GM18519 (cell line): ENCODE measurements at regions not wholly inside any gene's neighbourhood (a gene's known extent, or its start where the extent isn't known, plus 50 kb on each side); places are given as distances from the start of the nearest gene placed in this dataset.
"Not testable (repeated sequence)": the region's sequence is repeated elsewhere in the genome, so short reads cannot be mapped to it uniquely, and the experiment has no call there.

Experiments used
- ATAC-seq: cut with Tn5 transposase; IDR thresholded peaks from one replicate; pipeline ENCODE4 v1.9.1; 2021; ENCODE audit warnings: mild to moderate bottlenecking, moderate library complexity; ENCODE audit not compliant: unreplicated experiment, low FRiP score

DNA sequence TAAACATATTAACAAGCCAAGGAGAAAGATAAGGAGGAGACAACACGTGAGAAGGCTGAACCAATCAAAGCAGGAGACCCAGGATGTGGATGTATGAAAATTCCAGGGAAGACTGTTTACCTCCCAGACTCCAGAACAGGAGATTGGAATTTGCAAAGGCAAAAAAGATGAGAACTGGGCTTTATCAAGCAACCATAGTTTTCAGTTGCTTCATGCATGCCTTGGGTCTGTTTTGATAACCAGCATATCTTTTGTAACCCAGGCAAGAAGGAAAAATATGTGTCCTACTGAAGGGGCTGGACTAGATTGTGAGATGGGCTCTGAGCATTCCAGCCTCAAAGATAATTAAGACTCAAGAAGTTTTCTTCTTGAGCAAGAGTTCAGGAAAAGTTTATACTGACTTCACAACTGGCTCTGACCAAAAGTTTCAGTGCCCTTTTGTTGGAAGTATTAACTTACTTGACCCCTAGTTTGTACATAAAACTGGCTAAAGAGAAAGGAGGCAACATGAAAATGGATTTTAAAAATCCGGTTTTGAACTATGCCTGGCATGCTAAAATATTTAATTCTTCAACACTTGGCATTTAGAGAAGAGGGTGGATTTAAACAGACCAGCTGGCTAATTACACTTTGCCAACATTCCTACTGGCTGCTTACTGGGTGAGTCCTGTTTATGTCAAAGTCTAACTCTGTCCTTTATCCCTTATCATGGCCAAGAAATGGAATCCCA, 79.3 kb upstream of the CD28 start:
- no peak for ATAC-seq

DNA sequence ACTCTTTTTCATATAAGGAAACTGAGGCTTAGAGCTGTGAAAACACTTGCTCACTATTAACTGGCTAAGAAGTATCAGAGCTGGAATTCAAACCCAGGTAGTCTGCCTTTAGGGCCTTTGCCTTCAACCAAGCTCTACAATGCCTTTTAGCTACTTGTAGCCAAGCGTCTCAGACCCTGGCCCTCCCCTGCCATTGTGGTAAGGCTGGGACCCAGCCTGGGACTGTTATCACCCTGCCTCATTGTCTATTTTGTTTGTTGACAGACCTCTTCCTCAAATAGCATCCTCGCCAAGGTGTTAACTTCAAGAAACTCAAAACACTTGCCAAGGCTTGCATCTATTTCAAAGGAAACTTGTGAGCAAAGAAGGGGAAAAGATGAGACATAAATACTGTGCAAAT, 76.7 kb upstream of the CD28 start:
- ATAC-seq: no peak

DNA sequence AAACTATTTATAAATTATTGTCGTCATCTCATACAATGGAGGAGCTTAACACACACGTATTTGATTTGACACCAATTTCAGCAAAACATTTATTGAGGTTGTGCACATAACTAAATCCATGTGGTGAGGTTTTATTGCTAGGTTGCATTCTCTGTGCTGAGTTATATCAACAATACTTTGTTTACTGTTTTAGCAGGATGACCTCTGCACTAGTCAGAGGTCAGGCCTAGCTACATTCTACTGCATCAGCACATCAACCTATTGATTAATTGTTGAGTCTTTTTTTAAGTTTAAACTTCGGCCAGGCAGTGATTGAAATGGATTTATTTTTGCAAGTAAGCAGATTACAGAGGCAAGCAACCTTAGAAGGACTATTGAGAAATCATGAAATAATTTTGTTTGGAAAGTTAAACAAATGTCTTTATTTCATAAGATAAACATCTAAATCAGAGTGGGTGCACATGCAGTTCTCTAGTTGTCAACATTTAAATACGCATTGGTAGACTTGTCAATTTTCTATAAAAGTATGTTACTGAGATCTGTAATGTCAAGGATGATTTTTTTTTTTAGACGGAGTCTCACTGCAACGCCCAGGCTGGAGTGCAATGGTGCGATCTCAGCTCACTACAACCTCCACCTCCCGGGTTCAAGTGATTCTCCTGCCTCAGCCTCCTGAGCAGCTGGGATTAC, 75.2 kb upstream of the CD28 start:
- no peak for ATAC-seq

DNA sequence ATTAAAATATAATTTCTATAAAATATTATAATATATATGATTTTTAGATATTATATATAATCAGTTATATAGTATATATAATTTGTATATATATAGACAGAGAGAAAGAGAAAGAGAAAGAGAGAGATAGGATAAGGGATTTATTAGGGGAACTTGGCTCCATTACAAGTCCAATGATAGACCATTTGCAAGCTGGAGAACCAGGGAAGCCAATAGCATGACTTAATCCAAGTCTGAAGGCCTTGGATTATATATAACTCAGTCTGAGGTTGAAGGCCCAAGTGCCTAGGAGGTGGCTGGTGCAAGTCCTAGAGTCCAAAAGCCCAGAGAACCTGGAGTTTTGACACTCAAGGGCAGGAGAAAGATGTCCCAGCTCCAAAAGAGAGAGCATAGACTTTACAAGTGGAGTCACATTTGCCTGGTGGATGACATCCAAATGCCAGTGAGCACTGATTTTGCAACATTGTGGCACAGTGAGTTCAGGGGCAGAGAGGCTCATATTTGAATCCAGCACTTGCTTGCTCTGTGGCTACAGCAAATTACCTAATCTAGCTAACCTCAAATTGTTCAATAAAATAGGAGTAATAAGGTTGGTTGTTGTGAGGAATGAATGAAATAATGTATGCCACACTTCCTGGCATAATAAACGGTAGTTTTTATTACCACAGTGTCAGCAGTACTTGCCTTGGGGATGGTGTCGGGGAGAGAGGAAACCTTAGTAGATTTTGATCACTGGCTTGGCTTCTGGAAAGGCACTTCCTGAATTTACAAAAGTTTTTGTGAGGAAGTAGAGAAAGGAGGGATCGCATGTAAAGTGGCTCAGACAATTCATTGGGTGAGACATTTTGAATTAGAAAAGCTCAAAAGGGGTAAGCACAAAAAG, 69.6 kb upstream of the CD28 start:
- no peak for ATAC-seq

DNA sequence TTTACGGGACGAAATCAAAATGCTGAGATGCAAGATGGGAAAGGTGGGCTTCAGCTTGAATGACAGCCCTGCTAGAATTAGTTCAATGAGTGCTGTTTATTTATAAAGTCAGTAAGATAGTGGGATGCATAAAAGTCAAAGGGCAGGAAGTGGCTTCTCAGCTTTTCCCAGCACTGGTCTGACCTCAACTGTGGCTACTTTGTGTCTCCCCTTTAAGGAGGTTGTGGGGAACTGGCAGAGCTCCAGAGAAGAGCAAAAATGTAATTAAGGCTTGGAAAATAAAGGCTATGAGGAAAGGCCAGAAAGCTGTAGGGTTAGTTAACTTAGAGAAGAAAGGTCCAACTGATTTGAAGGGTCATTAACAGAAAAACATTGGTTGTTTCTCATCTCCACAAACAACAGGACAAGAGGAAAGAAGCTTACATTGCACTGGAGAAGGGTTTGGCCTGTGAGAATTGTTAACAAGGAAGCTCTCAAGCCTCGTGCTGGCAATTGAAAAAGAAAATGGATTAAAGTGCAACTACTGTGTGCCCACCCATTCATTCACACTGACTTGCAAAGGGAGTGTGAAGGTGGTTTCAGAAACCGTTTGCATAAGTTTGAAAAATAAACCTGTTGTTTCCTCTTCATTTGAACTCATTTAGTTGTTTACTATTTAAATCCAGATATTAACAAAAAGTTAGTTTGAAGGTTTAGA, 68.8 kb upstream of the CD28 start:
- no peak for ATAC-seq

DNA sequence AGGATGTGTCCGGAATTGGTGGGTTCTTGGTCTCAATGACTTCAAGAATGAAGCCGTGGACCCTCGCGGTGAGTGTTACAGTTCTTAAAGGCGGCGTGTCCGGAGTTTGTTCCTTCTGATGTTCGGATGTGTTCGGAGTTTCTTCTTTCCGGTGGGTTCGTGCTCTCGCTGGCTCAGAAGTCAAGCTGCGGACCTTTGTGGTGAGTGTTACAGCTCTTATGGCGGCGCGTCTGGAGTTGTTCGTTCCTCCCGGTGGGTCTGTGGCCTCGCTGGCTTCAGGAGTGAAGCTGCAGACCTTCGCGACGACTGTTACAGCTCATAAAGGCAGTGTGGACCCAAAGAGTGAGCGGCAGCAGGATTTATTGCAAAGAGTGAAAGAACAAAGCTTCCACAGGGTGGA, 64.6 kb upstream of the CD28 start:
- not testable (repeated sequence) for ATAC-seq

DNA sequence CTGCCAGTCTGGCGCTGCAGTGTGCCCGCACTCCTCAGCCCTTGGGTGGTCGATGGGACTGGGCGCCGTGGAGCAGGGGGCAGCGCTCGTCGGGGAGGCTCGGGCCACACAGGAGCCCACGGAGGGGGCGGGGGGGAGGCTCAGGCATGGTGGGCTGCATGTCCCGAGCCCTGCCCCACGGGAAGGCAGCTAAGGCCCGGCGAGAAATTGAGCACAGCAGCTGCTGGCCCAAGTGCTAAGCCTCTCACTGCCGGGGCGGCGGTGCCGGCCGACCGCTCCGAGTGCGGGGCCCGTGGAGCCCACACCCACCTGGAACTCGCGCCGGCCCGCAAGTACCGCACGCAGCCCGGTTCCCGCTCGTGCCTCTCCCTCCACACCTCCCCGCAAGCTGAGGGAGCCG, 63.6 kb upstream of the CD28 start:
- not testable (repeated sequence) for ATAC-seq

DNA sequence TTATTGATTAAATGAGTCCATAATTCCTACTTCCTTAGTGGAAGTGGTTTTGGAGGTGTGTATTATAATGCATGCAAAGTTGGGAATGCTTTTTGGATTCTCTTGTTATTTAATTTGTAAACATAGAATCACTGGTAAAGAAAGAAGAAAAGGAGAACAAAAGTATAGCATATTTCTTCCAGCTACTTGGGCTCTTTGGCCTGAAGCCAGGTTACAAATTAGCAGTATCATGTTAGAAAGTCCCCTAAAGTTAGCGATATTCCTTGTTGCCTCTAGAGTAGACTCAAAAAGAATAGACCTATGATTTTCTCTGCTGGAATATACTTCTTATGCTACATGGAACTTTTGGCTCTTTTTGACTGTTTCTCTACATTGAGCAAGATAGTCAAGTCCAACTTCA, 60.6 kb upstream of the CD28 start:
- no peak for ATAC-seq

DNA sequence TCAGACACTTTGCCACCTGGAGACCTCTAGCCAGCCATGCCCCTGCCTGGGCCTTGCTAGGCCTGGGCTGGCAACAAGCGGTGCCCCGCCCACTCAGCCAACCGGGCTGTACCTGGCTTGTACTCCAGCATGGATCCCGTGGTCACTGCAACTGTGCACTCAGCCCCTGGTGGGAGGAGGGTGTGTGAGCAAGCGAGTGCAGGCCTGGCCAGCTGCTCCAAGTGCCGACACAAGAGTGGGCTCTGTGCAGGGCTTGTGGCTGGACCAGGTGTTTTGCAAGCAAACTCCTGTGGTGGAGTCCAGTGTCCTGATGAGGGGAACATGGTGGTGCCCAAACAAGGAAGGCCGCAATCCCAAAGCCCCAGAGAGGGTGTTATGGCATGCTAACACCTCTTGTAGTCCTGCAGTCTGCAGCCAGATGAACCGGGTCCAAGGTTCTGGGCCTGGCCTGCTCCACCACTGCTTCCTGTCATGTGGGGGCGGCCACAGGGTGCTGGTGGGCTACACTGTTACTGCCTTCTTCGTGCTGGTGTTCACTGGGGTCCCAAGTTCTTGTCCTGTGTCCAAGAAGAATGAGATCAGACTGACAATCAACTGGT, 60.1 kb upstream of the CD28 start:
- ATAC-seq: no peak

DNA sequence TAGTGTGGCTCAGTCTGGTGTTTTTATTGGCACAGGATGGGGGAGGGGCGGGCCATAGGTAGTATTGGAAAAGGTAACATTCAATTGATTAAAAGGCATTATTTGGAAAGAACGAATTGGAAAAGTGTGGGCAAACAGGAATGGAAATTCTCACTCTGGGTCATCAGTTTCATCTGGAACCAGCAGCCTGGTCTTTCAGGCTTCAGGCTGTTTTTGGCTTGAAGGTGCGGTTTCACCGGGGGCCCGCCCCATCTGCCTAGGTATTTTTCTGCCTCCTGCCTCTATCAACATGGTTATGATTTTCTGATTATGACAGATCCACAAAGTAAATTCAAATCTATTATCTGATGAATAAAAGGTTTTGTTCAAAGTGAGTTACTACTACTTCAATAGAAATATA, 59.5 kb upstream of the CD28 start:
- no peak for ATAC-seq

DNA sequence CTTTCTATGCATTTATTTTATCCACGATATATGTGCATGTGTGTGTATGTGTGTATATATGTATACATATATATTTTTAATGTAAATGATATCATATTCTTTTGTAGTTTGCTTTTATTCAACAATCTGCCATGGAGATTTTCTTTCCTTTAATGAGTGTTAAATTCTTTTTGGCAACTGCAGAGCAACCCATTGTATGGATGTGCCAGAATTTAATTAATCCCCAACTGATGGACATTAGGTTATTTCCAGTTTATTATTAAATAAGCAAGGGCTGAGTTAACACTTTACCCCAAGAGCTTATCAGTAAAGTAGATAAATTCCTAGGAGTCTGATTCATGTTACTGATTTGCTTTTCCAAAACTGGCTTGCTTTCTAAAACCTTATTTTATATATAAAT, 58.9 kb upstream of the CD28 start:
- no peak for ATAC-seq

DNA sequence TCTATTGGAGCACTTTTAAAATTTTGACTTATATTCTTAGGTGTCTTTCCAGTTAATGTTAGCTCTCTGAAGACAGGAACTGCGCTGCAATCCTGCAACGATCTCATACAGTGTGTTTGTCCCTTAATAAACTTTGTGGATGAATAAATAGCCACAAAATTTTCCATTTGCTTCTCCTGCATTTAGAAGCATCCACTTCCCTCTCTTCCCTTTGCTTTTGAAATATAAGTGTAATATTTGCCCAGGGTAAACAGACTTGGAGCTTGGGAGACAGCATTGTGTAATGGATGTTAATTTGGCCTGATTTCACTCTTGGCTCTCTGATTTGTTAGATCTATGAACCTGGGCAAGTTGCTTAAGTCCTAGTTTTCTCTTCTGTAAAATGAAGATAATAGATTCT, 58.2 kb upstream of the CD28 start:
- no peak for ATAC-seq

DNA sequence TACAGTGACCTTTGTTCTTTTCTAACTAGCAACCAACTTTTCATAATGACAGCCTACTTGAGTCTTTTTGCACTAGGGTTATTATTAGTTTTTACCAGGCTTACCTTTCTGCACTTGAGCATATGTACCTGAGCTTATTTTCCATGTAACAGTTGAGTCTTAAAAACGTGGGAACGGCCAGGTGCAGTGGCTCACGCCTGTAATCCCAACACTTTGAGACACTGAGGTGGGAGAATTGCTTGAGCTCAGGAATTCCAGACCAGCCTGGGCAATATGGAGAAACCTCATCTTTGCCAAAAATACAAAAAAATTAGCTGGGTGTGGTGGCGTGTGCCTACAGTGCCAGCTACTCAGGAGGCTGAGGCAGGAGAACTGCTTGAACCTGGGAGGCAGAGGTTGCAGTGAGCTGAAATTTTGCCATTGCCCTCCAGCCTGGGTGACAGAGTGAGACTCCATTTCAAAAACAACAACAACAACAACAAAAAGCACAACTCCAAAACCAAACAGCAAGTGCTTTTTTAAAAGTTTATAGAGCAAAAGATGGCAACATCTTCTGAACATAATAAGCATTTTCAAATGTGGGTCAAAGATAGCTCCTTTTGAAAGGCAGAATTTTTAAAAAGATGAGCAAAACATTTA, 57.1 kb upstream of the CD28 start:
- no peak for ATAC-seq

DNA sequence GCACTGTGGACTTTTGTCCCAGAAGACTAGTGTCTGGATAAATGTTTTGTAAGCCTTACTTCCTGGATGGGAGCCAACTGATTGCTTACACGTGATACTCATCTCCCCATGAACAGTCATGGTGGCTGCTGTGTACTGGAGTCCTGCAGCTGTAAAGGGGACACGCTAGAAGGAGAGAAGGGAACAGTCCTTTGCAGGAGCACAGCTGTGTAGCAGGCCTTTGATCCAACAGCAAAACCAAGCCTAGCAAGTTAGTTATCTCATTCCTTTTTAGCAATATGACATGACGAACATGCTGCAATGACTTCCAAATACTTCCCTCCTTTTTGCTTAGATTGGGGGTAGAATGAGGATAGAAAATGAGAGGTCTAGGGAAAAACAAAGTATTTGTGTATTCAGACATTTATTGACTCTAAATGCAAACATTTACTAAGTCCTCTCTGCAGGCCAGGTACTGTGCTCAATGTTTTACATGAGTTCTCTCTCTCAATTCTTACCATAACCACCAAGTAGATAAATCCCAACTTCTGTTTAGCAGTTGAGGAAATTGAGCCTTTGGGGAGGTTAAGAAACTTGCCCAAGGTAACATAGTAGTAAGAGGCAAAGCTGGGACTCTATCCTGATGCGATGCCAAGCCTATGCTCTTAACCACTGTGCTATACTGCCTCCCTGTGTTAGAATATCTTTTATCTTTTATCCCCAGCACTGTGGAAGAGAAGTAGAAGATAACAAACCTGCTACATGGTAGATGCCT, 55.4 kb upstream of the CD28 start:
- ATAC-seq: no peak

DNA sequence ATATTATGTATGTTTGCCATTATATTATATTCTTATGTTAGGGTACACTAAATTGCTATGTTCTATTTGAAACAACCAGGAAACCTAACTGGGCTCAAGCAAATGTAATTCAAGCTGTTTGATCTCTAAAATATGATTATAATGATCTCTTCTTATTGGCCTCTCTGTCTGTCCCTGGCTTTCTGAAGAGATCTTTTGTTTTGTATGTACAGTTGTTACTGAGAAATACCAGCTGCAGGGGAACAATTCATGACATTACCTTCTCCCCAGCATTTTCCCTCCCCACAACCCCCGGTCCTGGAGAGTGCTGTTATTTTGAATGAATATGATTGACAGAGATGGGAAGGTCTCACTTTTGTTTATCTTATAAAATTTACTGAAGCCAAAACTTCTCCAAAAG, 54.8 kb upstream of the CD28 start:
- ATAC-seq: no peak

DNA sequence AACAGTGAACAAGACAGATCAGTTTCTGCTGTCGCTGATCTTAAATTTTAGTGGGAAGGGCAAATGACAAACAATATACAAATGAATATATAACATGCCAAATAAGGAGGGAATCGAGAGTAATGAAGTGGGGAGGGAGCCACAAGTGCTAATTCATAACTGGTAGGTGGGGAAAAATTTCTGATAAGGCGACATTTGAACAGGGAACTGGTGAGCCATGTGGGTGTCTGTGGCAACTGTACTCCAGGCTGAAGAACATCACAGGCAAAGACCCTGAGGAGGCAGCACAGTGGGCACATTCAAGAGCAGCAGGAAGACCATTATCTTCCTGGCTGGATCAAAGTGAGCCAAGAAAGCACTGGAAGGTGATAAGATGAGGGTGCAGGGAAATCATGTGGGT, 51.6 kb upstream of the CD28 start:
- no peak for ATAC-seq

DNA sequence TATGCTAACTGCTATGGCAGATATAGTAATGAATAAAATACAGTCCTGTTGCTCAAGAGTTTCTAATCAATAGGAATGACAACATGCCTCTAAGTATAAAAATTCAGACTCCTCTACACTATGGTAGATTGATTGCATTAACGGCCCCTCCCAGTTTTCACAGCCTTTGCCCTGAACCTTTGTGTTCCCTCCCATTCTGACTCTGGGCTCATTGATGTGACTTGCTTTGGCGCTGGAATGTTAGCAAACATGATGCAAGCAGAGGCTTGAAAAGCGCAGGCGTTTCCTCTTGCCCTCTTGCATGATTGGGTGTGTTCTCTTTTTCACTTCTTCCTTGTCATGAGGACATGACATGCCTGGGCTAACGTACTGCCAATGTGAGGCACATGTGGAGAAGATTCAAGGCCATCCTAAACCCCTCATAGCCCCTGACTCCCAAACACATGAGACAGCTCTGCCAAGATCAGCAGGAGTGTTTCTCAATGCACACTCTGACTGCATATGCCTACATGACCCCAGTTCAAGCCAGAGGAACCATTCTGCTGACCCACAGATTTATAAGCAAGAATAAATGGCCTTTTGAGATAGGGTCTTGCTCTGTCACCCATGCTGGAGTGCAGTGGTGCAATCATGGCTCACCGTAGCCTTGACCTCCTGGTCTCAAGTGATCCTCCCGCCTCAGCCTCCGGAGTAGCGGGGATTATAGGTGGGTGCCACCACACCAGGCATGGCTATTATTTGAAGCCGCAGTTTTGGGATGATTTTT, 49.7 kb upstream of the CD28 start:
- no peak for ATAC-seq
